K562 (cell line): ENCODE measurements at regions not wholly inside any gene's neighbourhood (a gene's known extent, or its start where the extent isn't known, plus 50 kb on each side); places are given as distances from the start of the nearest gene placed in this dataset.

ENCODE experiments used
- ATAC-seq: fragments of 200-7000 bp; cut with Tn5 transposase; 3 replicates; pipeline ENCODE4 v1.9.1; 2020; ENCODE audit warnings: moderate library complexity
- BruUV-seq: library from RNA; stranded (reverse); fragments of 400-500 nt; replicated peaks from 2 replicates; lab custom pipeline; 2021; lab: Mats Ljungman, UMichigan
- CTCF ChIA-PET: fragments of 300-600 bp; formaldehyde crosslinking; extraction: SDS; loops from one replicate; lab custom pipeline; 2021; ENCODE audit warnings: low intra/inter-chr PET ratio; lab: Yijun Ruan, JAX
- POLR2A ChIA-PET: fragments of 300-600, 350-650 bp; sonication (Branson Sonifier 250); formaldehyde crosslinking; extraction: SDS; loops from one replicate; lab custom pipeline; 2021; ENCODE audit warnings: antibody characterized with exemption, inconsistent platforms; lab: Yijun Ruan, JAX
- DNase-seq, 4 experiments: peaks; one replicate each; pipeline versions ENCODE4 v3.0.0 to v3.0.0-alpha.2; 2011 to 2018; ENCODE audit warnings: low spot score in 3 of 4, mixed read lengths in 3 of 4; ENCODE audit errors: extremely low read depth in 1 of 4
- FAIRE-seq: peaks from 2 replicates; lab custom pipeline; 2011; peaks lifted over from hg19 to GRCh38; lab: Jason Lieb, UNC
- H2AFZ ChIP-seq: 2 replicates; pipeline ENCODE4 v1.6.0; 2011; ENCODE audit warnings: low read depth, low read length, control low read depth, inconsistent platforms
- H3K27ac ChIP-seq: fragments of 200-600 bp; 3 replicates; pipeline ENCODE4 v1.8.0; 2011; ENCODE audit warnings: low read depth, mild to moderate bottlenecking, control low read depth, inconsistent platforms, low read length, moderate library complexity, mixed read lengths; ENCODE audit errors: extremely low read depth
- H3K27me3 ChIP-seq, 2 experiments: fragments of 300-600 bp in 1 of 2; 2 replicates in 1 of 2; 3 replicates in 1 of 2; pipeline versions ENCODE4 v1.6.0 to v1.8.0; 2011; ENCODE audit warnings: inconsistent platforms in 2 of 2, low read length in 2 of 2, mild to moderate bottlenecking in 1 of 2, mixed read lengths in 1 of 2, moderate library complexity in 1 of 2; ENCODE audit not compliant: control insufficient read depth in 2 of 2, insufficient read depth in 2 of 2
- H3K36me3 ChIP-seq: fragments of 300-600 bp; 3 replicates; pipeline ENCODE4 v1.8.0; 2011; ENCODE audit warnings: mild to moderate bottlenecking, low read length, inconsistent platforms; ENCODE audit not compliant: control insufficient read depth, insufficient read depth
- H3K4me1 ChIP-seq, 2 experiments: fragments of 200-600 bp in 1 of 2; replicated peaks in 1 of 2; 2 replicates in 1 of 2; 3 replicates in 1 of 2; pipeline versions ENCODE4 v1.5.1 to v1.8.0; 2011; ENCODE audit warnings: inconsistent platforms in 2 of 2, low read length in 2 of 2, mild to moderate bottlenecking in 1 of 2, mixed read lengths in 1 of 2, moderate library complexity in 1 of 2; ENCODE audit not compliant: control insufficient read depth in 2 of 2, insufficient read depth in 2 of 2
- H3K4me2 ChIP-seq: 2 replicates; pipeline ENCODE4 v1.6.1; 2011; ENCODE audit warnings: low read length, control low read depth, inconsistent platforms, mixed read lengths; ENCODE audit not compliant: insufficient read depth
- H3K4me3 ChIP-seq: fragments of 200-600 bp; sonication (generic), shearing (Covaris generic); 2 replicates; pipeline ENCODE4 v1.5.1; 2016; ENCODE audit warnings: control low read depth, inconsistent platforms
- H3K79me2 ChIP-seq: fragments of 200-600 bp; 3 replicates; pipeline ENCODE4 v1.8.0; 2011; ENCODE audit warnings: low read length, inconsistent platforms; ENCODE audit not compliant: control insufficient read depth, insufficient read depth
- H3K9ac ChIP-seq, 2 experiments: 2 replicates each; pipeline versions ENCODE4 v1.6.0 to v1.6.1; 2011; ENCODE audit warnings: low read depth in 2 of 2, low read length in 2 of 2, control low read depth in 1 of 2, inconsistent platforms in 1 of 2, mild to moderate bottlenecking in 1 of 2, mixed read lengths in 1 of 2; ENCODE audit not compliant: insufficient read depth in 1 of 2
- H3K9me1 ChIP-seq: one replicate; pipeline ENCODE4 v1.6.0; 2011; ENCODE audit warnings: inconsistent platforms, mild to moderate bottlenecking, low read length, moderate library complexity; ENCODE audit not compliant: control insufficient read depth, insufficient read depth
- H3K9me3 ChIP-seq: replicated peaks from 2 replicates; pipeline ENCODE4 v1.5.1; 2011; ENCODE audit warnings: low read depth, low read length, inconsistent platforms; ENCODE audit not compliant: control insufficient read depth, insufficient read depth
- H4K20me1 ChIP-seq: replicated peaks from 2 replicates; pipeline ENCODE4 v1.6.1; 2011; ENCODE audit warnings: low read length, inconsistent platforms, mixed read lengths; ENCODE audit not compliant: control insufficient read depth, insufficient read depth
- BCOR ChIP-seq: fragments of 450-650 bp; IDR thresholded peaks from 2 replicates; pipeline ENCODE4 v1.6.1; 2016
- CREB5 ChIP-seq: fragments of 250-450 bp; sonication (Bioruptor Pico); IDR thresholded peaks from 2 replicates; pipeline ENCODE4 v1.5.0; 2020; ENCODE audit warnings: mild to moderate bottlenecking
- ESRRB ChIP-seq: fragments of 250-450 bp; sonication (Bioruptor Pico); IDR thresholded peaks from 2 replicates; pipeline ENCODE4 v1.5.0; 2020; ENCODE audit warnings: mild to moderate bottlenecking, moderate library complexity, borderline replicate concordance
- ETV6 ChIP-seq, 3 experiments: fragments of 150-350 bp in 1 of 3; sonication (generic) in 1 of 3; formaldehyde crosslinking in 1 of 3; IDR thresholded peaks; 2 replicates each; pipeline versions ENCODE4 v1.6.1 to v1.8.0; 2014 to 2022; ENCODE audit warnings: borderline replicate concordance in 2 of 3, low read depth in 2 of 3, antibody characterized with exemption in 1 of 3, low read length in 1 of 3, mild to moderate bottlenecking in 1 of 3, missing genetic modification reagents in 1 of 3
- HDAC6 ChIP-seq: IDR thresholded peaks from 2 replicates; pipeline ENCODE4 v1.6.1; 2012; ENCODE audit warnings: low read depth, mild to moderate bottlenecking, control low read depth, inconsistent platforms, low read length, moderate library complexity
- KLF1 ChIP-seq: fragments of 450-650 bp; IDR thresholded peaks from 2 replicates; pipeline ENCODE4 v1.6.1; 2016; ENCODE audit warnings: missing genetic modification characterization, missing compliant biosample characterization
- LARP7 ChIP-seq: fragments of 450-650 bp; IDR thresholded peaks from 2 replicates; pipeline ENCODE4 v1.6.1; 2016
- MIER1 ChIP-seq: fragments of 450-650 bp; IDR thresholded peaks from 2 replicates; pipeline ENCODE4 v1.6.1; 2016; ENCODE audit warnings: antibody characterized with exemption, mild to moderate bottlenecking, low read depth
- PPARD ChIP-seq: fragments of 250-450 bp; sonication (Bioruptor Pico); IDR thresholded peaks from 2 replicates; pipeline ENCODE4 v1.8.0; 2022; ENCODE audit warnings: inconsistent platforms, mild to moderate bottlenecking, moderate library complexity
- TAL1 ChIP-seq: fragments of 450-650 bp; IDR thresholded peaks from 2 replicates; pipeline ENCODE4 v1.6.1; 2016; ENCODE audit warnings: mild to moderate bottlenecking
- ZNF140 ChIP-seq: fragments of 250-450 bp; sonication (Bioruptor Pico); IDR thresholded peaks from 2 replicates; pipeline ENCODE4 v1.8.0; 2021; ENCODE audit warnings: moderate library complexity, mild to moderate bottlenecking, inconsistent platforms
- ZNF586 ChIP-seq: fragments of 450-650 bp; formaldehyde crosslinking; conservative IDR thresholded peaks from 2 replicates; pipeline ENCODE4 v1.4.0; 2020; ENCODE audit warnings: mild to moderate bottlenecking, moderate library complexity
- WGBS: fragments of 100-300 bp; shearing (Covaris generic); methylation state at CpG from one replicate; pipeline ENCODE4 v1.1.6; 2016; ENCODE audit warnings: low coverage, mixed read lengths; ENCODE audit not compliant: insufficient coverage; ENCODE audit errors: missing lambda C conversion rate; 5-methylcytosine and 5-hydroxymethylcytosine counted together
- in situ Hi-C: fragments of 300-500 bp; cut with MboI; formaldehyde crosslinking; loops from 4 replicates; pipeline ENCODE4 v1.15.0; 2018; ENCODE audit warnings: inconsistent platforms, mixed read lengths
- intact Hi-C: fragments of 100-400 bp; cut with micrococcal nuclease; formaldehyde crosslinking; loops from 2 replicates; pipeline ENCODE4 v1.14.2; 2022

- WGBS: 2% methylated on average over 3 of the region's 3 CpGs
- intact Hi-C loops: no loop called here
- no TSS peak for BruUV-seq
- H3K9me1 ChIP-seq: no peaks in the 10 kb centered on the region
- no peak for TF ChIP-seq MIER1
- TF ChIP-seq ZNF140: no peak
- TF ChIP-seq ESRRB: no peak
- no peak for TF ChIP-seq BCOR
- no peak for TF ChIP-seq KLF1 (tag)
- TF ChIP-seq CREB5 (CRISPR knock-in tag): no peak
- no peak for TF ChIP-seq TAL1
- no peak for TF ChIP-seq PPARD (CRISPR knock-in tag)
- TF ChIP-seq ZNF586: no peak
- TF ChIP-seq HDAC6: no peak
- TF ChIP-seq ETV6 (IDR thresholded peaks at IDR 0.05; ENCODE audit: borderline replicate concordance in 1 of 2, low read depth in 2 of 2, low read length in 1 of 2): no peak
- no peak for TF ChIP-seq ETV6 (CRISPR knock-in tag; IDR thresholded peaks at IDR 0.05; ENCODE audit: borderline replicate concordance)
- no peak for TF ChIP-seq LARP7
- TF ChIP-seq, all 486 proteins: peak for 0
- no peak overlapping the region for H3K27ac ChIP-seq
- H2AFZ ChIP-seq: no peak overlapping the region
- H3K36me3 ChIP-seq: no peaks in the 10 kb centered on the region
- no peaks in the 10 kb centered on the region for H4K20me1 ChIP-seq
- ChIA-PET POLR2A (no interaction called here), CTCF (no interaction called here)
- no peak overlapping the region for H3K4me2 ChIP-seq
- H3K4me1 ChIP-seq: no peaks in the 10 kb centered on the region
- no peaks in the 10 kb centered on the region for H3K9me3 ChIP-seq
- FAIRE-seq: no peak
- no peak for DNase-seq
- H3K4me3 ChIP-seq: no peak overlapping the region
- no peak overlapping the region for H3K9ac ChIP-seq
- H3K27me3 ChIP-seq: no peaks in the 10 kb centered on the region
- H3K79me2 ChIP-seq: no peaks in the 10 kb centered on the region
- ATAC-seq: no peak
- in situ Hi-C loops: no loop called here
Observed at GRCh38 chr10:83165265-83165664, 974.0 kb upstream of the GHITM start.
